HEK293 (cell line): ENCODE measurements at regions not wholly inside any gene's neighbourhood (a gene's known extent, or its start where the extent isn't known, plus 50 kb on each side); places are given as distances from the start of the nearest gene placed in this dataset.

Experiments used
- CTCF ChIA-PET: fragments of 350-600 bp; formaldehyde crosslinking; extraction: SDS; loops from one replicate; lab custom pipeline; 2021; ENCODE audit warnings: antibody characterized with exemption; lab: Yijun Ruan, JAX
- POLR2A ChIA-PET: fragments of 300-600 bp; formaldehyde crosslinking; extraction: SDS; loops from one replicate; lab custom pipeline; 2020; ENCODE audit warnings: antibody characterized with exemption, inconsistent platforms; lab: Yijun Ruan, JAX
- H3K27ac ChIP-seq: fragments of 200-500 bp; sonication (Bioruptor generic); 2 replicates; pipeline ENCODE4 v1.5.1; 2014; ENCODE audit warnings: low read depth, low read length, control low read depth, inconsistent platforms; ENCODE audit errors: extremely low read depth
- H3K36me3 ChIP-seq, 2 experiments: fragments of 200-500 bp in 1 of 2; sonication (Bioruptor generic) in 1 of 2; 1 replicate in 1 of 2; 2 replicates in 1 of 2; pipeline ENCODE4 v1.5.1; 2014 to 2017; ENCODE audit warnings: inconsistent platforms in 2 of 2, low read length in 2 of 2; ENCODE audit not compliant: control insufficient read depth in 2 of 2, insufficient read depth in 1 of 2
- H3K4me1 ChIP-seq: fragments of 200-500 bp; sonication (Bioruptor generic); 2 replicates; pipeline ENCODE4 v1.5.1; 2014; ENCODE audit warnings: mild to moderate bottlenecking, low read length, inconsistent platforms; ENCODE audit not compliant: control insufficient read depth, insufficient read depth
- H3K4me3 ChIP-seq: 2 replicates; pipeline ENCODE4 v1.5.1; 2011; ENCODE audit warnings: low read depth, mild to moderate bottlenecking, control low read depth, low read length, moderate library complexity
- H3K9me3 ChIP-seq: fragments of 200-500 bp; sonication (Bioruptor generic); 2 replicates; pipeline ENCODE4 v1.5.1; 2014; ENCODE audit warnings: low read depth, low read length, inconsistent platforms; ENCODE audit not compliant: control insufficient read depth, insufficient read depth
- BCL6B ChIP-seq: fragments of 450-650 bp; formaldehyde crosslinking; IDR thresholded peaks from 2 replicates; pipeline ENCODE4 v1.5.1; 2017; ENCODE audit warnings: missing biosample characterization, missing genetic modification characterization
- HIC1 ChIP-seq: fragments of 450-650 bp; formaldehyde crosslinking; IDR thresholded peaks from 2 replicates; pipeline ENCODE4 v1.5.1; 2016; ENCODE audit warnings: missing biosample characterization, missing genetic modification characterization
- HOXA7 ChIP-seq: sonication (generic); formaldehyde crosslinking; IDR thresholded peaks from 2 replicates; pipeline ENCODE4 v1.8.1; 2022; ENCODE audit warnings: missing genetic modification reagents, borderline replicate concordance
- HOXD13 ChIP-seq: sonication (generic); formaldehyde crosslinking; IDR thresholded peaks from 2 replicates; pipeline ENCODE4 v1.8.0; 2022; ENCODE audit warnings: missing genetic modification reagents, borderline replicate concordance
- IKZF3 ChIP-seq: fragments of 450-650 bp; IDR thresholded peaks from 2 replicates; pipeline ENCODE4 v1.5.0; 2018; ENCODE audit warnings: missing biosample characterization, mild to moderate bottlenecking, missing genetic modification characterization, moderate library complexity
- OSR2 ChIP-seq: fragments of 450-650 bp; formaldehyde crosslinking; IDR thresholded peaks from 2 replicates; pipeline ENCODE4 v1.5.1; 2016; ENCODE audit warnings: missing biosample characterization, missing genetic modification characterization
- RBAK ChIP-seq: fragments of 450-650 bp; formaldehyde crosslinking; IDR thresholded peaks from 2 replicates; pipeline ENCODE4 v1.5.1; 2016; ENCODE audit warnings: missing biosample characterization, missing genetic modification characterization
- TCF7L2 ChIP-seq: IDR thresholded peaks from 2 replicates; pipeline ENCODE4 v1.6.1; 2011; ENCODE audit warnings: low read depth, mild to moderate bottlenecking, inconsistent platforms, low read length, moderate library complexity, borderline replicate concordance
- ZBTB11 ChIP-seq: fragments of 450-650 bp; formaldehyde crosslinking; conservative IDR thresholded peaks from 2 replicates; pipeline ENCODE4 v1.5.1; 2016; ENCODE audit warnings: low read depth, missing biosample characterization, missing genetic modification characterization
- ZBTB21 ChIP-seq: fragments of 450-650 bp; formaldehyde crosslinking; IDR thresholded peaks from 2 replicates; pipeline ENCODE4 v1.5.1; 2017; ENCODE audit warnings: missing biosample characterization, missing genetic modification characterization
- ZNF133 ChIP-seq: fragments of 450-650 bp; formaldehyde crosslinking; IDR thresholded peaks from 2 replicates; pipeline ENCODE4 v1.5.1; 2016; ENCODE audit warnings: missing biosample characterization, missing genetic modification characterization
- ZNF140 ChIP-seq: fragments of 450-650 bp; formaldehyde crosslinking; IDR thresholded peaks from 2 replicates; pipeline ENCODE4 v1.5.1; 2016; ENCODE audit warnings: missing biosample characterization, missing genetic modification characterization
- ZNF169 ChIP-seq: fragments of 450-650 bp; formaldehyde crosslinking; IDR thresholded peaks from 2 replicates; pipeline ENCODE4 v1.5.1; 2016; ENCODE audit warnings: missing biosample characterization, missing genetic modification characterization
- ZNF175 ChIP-seq: fragments of 450-650 bp; formaldehyde crosslinking; IDR thresholded peaks from 2 replicates; pipeline ENCODE4 v1.5.1; 2016; ENCODE audit warnings: missing biosample characterization, missing genetic modification characterization
- ZNF19 ChIP-seq: fragments of 450-650 bp; formaldehyde crosslinking; IDR thresholded peaks from 2 replicates; pipeline ENCODE4; 2016; ENCODE audit warnings: missing biosample characterization, missing genetic modification characterization, low read depth
- ZNF302 ChIP-seq: fragments of 450-650 bp; formaldehyde crosslinking; IDR thresholded peaks from 2 replicates; pipeline ENCODE4 v1.5.1; 2016; ENCODE audit warnings: missing biosample characterization, missing genetic modification characterization, low read depth
- ZNF311 ChIP-seq: fragments of 450-650 bp; formaldehyde crosslinking; IDR thresholded peaks from 2 replicates; pipeline ENCODE4 v1.5.1; 2017; ENCODE audit warnings: missing biosample characterization, missing genetic modification characterization, borderline replicate concordance
- ZNF341 ChIP-seq: fragments of 450-650 bp; formaldehyde crosslinking; IDR thresholded peaks from 2 replicates; pipeline ENCODE4; 2016; ENCODE audit warnings: low read depth, missing biosample characterization, missing genetic modification characterization
- ZNF350 ChIP-seq: fragments of 450-650 bp; formaldehyde crosslinking; IDR thresholded peaks from 2 replicates; pipeline ENCODE4 v1.5.0; 2017; ENCODE audit warnings: missing biosample characterization, mild to moderate bottlenecking, missing genetic modification characterization
- ZNF37A ChIP-seq: fragments of 450-650 bp; IDR thresholded peaks from 2 replicates; pipeline ENCODE4 v1.5.1; 2018; ENCODE audit warnings: missing biosample characterization, missing genetic modification characterization
- ZNF48 ChIP-seq: fragments of 450-650 bp; formaldehyde crosslinking; IDR thresholded peaks from 2 replicates; pipeline ENCODE4 v1.5.1; 2016; ENCODE audit warnings: missing biosample characterization, missing genetic modification characterization
- ZNF510 ChIP-seq: fragments of 450-650 bp; formaldehyde crosslinking; IDR thresholded peaks from 2 replicates; pipeline ENCODE4 v1.5.1; 2018; ENCODE audit warnings: mild to moderate bottlenecking, missing genetic modification characterization, missing biosample characterization; ENCODE audit not compliant: insufficient replicate concordance
- ZNF544 ChIP-seq: fragments of 450-650 bp; formaldehyde crosslinking; IDR thresholded peaks from 2 replicates; pipeline ENCODE4 v1.5.0; 2017; ENCODE audit warnings: missing biosample characterization, missing genetic modification characterization
- ZNF549 ChIP-seq: fragments of 450-650 bp; IDR thresholded peaks from 2 replicates; pipeline ENCODE4 v1.5.1; 2018; ENCODE audit warnings: missing biosample characterization, missing genetic modification characterization, mild to moderate bottlenecking, inconsistent platforms, moderate library complexity
- ZNF560 ChIP-seq: fragments of 450-650 bp; formaldehyde crosslinking; IDR thresholded peaks from 2 replicates; pipeline ENCODE4 v1.5.1; 2017; ENCODE audit warnings: missing biosample characterization, missing genetic modification characterization, borderline replicate concordance
- ZNF600 ChIP-seq: fragments of 450-650 bp; formaldehyde crosslinking; IDR thresholded peaks from 2 replicates; pipeline ENCODE4 v1.5.1; 2016; ENCODE audit warnings: missing biosample characterization, missing genetic modification characterization
- ZNF610 ChIP-seq: fragments of 450-650 bp; formaldehyde crosslinking; IDR thresholded peaks from 2 replicates; pipeline ENCODE4 v1.5.1; 2016; ENCODE audit warnings: missing biosample characterization, missing genetic modification characterization, borderline replicate concordance
- ZNF624 ChIP-seq: fragments of 450-650 bp; formaldehyde crosslinking; IDR thresholded peaks from 2 replicates; pipeline ENCODE4 v1.5.1; 2017; ENCODE audit warnings: missing biosample characterization, missing genetic modification characterization
- ZNF629 ChIP-seq: fragments of 450-650 bp; formaldehyde crosslinking; IDR thresholded peaks from 2 replicates; pipeline ENCODE4 v1.5.1; 2017; ENCODE audit warnings: missing biosample characterization, missing genetic modification characterization
- ZNF658 ChIP-seq: fragments of 450-650 bp; formaldehyde crosslinking; IDR thresholded peaks from 2 replicates; pipeline ENCODE4; 2016; ENCODE audit warnings: missing biosample characterization, missing genetic modification characterization
- ZNF76 ChIP-seq: fragments of 450-650 bp; formaldehyde crosslinking; IDR thresholded peaks from 2 replicates; pipeline ENCODE4; 2016; ENCODE audit warnings: low read depth, missing biosample characterization, missing genetic modification characterization, borderline replicate concordance

- no peaks in the 10 kb centered on the region for H3K36me3 ChIP-seq
- H3K4me3 ChIP-seq = no peak overlapping the region
- TF ChIP-seq ZNF544 = no peak
- TF ChIP-seq ZNF76 (tag by site-specific recombination) = no peak
- no peak for TF ChIP-seq ZNF140
- TF ChIP-seq TCF7L2 = no peak
- TF ChIP-seq ZNF549 (tag by site-specific recombination) = no peak
- no peak for TF ChIP-seq ZNF169 (tag by site-specific recombination)
- no peak for TF ChIP-seq ZNF629
- TF ChIP-seq ZNF560 (tag by site-specific recombination) = no peak
- TF ChIP-seq ZNF133 = no peak
- no peak for TF ChIP-seq HOXD13 (CRISPR knock-in tag)
- TF ChIP-seq ZNF350 = no peak
- no peak for TF ChIP-seq HIC1 (tag by site-specific recombination)
- no peak for TF ChIP-seq ZBTB11 (tag by site-specific recombination)
- no peak for TF ChIP-seq ZNF610 (tag by site-specific recombination)
- CTCF ChIA-PET = no interaction called here
- H3K9me3 ChIP-seq = no peaks in the 10 kb centered on the region
- H3K27ac ChIP-seq = no peak overlapping the region
- H3K4me1 ChIP-seq = no peaks in the 10 kb centered on the region
- POLR2A ChIA-PET = no interaction called here
Measured at GRCh38 chr14:39868949-39869348, 436.7 kb upstream of the FBXO33 start.

GRCh38 chr14:39868251-39868650 lies 436.0 kb upstream of the FBXO33 start:
- Histone ChIP-seq H3K27ac (no peak overlapping the region), H3K4me1 (no peaks in the 10 kb centered on the region), H3K4me3 (no peak overlapping the region), H3K9me3 (no peaks in the 10 kb centered on the region), H3K36me3 (no peaks in the 10 kb centered on the region)
- CTCF ChIA-PET = no interaction called here
- POLR2A ChIA-PET = no interaction called here
- no peak for TF ChIP-seq ZNF510
- TF ChIP-seq IKZF3 (tag by site-specific recombination) = no peak
- TF ChIP-seq ZNF175 (tag by site-specific recombination) = no peak
- TF ChIP-seq ZNF37A (tag by site-specific recombination) = no peak
- TF ChIP-seq ZNF624 (tag by site-specific recombination) = no peak
- no peak for TF ChIP-seq ZBTB21 (tag by site-specific recombination)
- no peak for TF ChIP-seq ZNF658 (tag by site-specific recombination)
- no peak for TF ChIP-seq OSR2 (tag by site-specific recombination)
- no peak for TF ChIP-seq RBAK (tag by site-specific recombination)
- no peak for TF ChIP-seq BCL6B
- TF ChIP-seq ZNF341 (tag by site-specific recombination) = no peak
- no peak for TF ChIP-seq ZNF302 (tag by site-specific recombination)
- no peak for TF ChIP-seq ZNF48 (tag by site-specific recombination)
- TF ChIP-seq ZNF600 = no peak
- no peak for TF ChIP-seq ZNF311 (tag by site-specific recombination)
- TF ChIP-seq HOXA7 (CRISPR knock-in tag) = no peak
- TF ChIP-seq ZNF19 (tag by site-specific recombination) = no peak
